RPMI8226 (cell line): ENCODE measurements at regions not wholly inside any gene's neighbourhood (a gene's known extent, or its start where the extent isn't known, plus 50 kb on each side); places are given as distances from the start of the nearest gene placed in this dataset.
"Not testable (repeated sequence)": the region's sequence is repeated elsewhere in the genome, so short reads cannot be mapped to it uniquely, and the experiment has no call there.

Experiments used
- DNase-seq: peaks from one replicate; pipeline ENCODE4 v3.0.0-alpha.2; 2015

DNA sequence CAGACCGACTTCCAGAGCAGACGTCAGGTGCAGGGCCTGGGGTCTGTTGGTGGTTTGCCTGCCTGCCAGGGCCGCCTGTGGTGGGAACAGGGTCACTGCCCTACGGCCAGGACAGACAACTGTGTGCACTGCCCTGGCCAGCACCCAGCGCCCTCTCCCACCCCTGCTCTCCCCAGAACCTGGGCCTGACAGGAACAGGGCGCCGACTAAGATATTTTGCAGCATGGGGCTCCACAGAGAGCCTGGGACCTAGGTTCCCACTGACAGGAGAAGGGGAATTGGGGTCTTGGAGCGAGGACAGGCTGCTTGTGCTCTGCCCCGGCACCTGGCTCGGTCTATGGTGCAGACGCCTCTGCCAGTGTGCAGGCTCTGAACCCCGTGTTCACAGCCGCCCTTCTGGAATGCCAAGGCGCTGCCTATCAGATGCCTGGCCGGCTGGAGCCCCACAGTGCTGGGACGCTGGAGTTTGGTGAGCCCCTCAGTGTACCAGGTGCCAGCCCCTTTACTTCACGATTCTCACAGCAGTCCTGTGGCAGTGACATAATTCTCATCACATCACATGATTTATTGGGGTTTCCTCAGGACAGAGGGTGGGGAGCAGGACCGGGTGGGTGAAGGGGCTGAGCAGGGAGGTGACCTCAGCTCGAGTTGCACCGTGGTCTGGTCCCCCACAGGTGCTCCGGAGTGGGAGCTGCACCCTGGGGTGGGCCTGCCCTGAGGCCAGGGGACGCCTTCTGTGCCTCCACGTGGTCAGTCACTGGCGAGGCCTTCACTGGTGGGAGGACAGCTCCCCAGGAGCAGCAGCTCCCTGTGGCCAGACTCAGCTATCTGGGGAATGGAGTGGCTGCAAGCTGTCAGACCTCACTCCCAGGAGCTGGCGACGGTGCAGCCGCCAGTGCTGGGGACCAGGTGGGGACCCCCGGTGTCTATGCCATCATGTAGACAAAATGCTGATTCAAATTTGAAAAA is 113.8 kb upstream of the LRPAP1 start:
- DNase-seq = no peak

DNA sequence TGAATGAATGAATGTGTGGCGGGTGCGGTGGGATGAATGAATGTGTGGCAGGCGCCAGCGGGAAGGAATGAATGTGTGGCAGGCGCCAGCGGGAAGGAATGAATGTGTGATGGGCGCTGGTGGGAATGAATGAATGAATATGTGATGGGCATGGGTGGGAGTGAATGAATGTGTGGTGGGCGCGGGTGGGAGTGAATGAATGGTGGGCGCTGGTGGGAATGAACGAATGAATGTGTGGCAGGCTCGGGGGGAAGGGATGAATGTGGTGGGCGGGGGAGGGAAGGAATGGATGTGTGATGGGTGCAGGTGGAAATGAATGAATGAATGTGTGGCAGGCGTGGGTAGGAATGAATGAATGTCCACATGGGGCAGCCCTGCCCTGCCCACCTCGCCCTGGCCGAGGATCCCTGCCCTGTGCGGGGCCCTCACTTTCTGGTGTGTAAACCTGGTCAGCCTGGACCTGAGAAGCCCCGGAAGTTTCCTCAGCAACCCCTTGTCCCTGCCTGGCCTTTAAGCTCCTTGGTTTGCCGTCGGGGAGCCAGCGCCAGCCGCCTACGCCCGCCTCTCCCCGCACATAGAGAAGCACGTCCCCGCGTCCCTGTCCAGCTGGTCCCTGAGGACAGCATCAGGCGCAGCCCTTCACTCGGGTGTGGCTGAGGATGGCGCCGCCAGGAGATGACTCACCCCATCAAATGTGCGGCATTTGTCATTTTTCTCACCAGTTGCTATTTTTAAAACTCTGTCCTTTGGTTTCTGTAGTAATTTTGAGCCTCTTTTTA is 112.8 kb upstream of the LRPAP1 start:
- DNase-seq = peak; percentile 20

DNA sequence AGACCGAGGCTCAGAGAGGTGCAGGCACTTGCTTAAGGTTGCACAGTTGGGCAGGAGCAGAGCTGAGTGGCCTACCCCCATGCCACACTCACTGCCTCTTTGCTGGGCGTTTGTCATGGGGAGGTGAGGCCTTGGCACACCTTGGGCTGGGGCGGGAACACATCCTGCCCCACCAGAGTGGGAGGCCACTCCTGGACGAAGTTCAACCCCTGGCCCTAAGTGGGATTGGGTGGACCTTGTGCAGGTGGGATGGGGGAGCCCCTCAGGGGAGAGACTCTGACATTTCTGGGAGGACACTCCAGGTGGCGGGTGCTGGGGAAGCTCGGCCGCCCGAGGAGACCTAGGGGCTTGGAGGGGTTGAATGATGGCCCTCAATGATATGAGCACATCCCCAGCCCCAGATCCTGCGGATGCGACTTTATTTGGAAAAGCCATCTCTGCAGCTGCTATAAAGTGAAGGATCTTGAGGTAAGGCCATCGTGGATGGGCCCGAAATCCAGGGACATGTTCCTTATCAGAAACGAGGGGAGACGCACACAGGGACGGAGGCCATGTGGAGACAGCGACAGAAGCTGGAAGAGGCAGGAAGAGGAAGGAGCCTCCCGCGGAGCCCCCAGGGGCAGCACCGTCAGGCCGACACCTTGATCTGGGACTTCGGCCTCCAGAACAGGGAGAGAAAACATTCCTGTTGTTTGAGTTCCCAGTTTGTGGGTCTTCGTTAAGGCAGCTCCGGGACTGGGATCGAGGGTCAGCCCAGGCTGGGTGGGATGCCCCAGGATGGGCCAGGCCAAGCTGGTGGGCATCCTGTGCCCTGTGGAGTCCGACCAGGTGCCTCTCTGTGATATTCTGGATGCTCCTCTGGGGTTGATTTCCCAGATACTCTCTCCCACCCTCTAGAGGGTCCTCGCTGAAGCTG is 111.6 kb upstream of the LRPAP1 start:
- DNase-seq = no peak

DNA sequence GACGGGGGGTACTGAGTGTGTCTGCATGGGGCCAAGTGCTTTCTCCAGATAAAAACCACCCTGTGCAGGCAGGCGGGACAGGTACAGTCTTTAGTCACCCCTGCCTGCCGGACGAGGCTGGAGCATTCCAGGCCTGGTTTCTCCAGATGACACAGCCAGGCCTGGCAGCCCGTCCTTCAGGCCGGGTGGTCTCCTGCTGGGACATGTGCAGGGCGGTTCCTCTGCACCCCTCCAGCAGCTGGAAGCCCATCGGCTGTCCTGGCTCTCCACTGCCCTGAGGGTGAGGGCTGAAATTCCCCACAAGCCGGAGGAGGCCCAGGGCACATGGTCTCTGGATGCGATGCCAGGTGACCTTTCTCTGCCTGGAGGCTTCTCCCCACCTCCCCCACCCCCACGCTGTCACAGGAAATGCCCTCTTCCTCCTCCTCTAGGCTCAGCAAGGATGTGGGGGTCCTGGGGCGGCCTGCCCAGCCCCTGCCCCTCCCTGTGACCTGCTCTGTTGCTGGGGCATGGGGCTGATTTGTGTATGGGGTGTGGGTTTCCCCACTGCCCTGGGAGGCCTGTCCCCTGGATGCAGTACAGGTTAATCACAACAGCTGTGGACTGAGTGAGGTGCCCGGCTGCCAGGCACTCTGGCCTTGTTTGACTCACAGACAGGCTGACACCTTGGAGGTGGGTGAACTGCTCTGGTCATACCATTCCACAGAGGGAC is 110.7 kb upstream of the LRPAP1 start:
- DNase-seq = no peak

DNA sequence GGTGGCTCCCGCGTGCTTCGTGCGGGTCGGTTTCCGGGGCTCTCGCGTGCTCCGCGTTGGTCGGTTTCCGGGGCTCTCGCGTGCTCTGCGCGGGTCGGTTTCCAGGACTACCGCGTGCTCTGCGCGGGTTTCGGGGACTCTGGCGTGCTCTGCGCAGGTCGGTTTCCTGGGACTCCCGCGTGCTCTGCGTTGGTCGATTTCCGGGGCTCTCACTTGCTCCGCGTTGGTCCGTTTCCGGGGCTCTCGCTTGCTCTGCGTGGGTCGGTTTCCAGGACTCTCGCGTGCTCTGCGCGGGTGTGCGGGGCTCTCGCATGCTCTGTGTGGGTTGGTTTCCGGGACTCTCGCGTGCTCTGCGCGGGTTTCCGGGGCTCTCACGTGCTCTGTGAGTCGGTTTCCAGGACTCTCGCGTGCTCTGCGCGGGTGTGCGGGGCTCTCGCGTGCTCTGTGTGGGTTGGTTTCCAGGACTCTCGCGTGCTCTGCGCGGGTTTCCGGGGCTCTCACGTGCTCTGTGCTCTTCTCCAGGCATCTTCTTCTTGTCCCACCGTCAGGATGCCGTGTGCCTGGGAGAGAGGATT is 109.9 kb upstream of the LRPAP1 start:
- no peak for DNase-seq

DNA sequence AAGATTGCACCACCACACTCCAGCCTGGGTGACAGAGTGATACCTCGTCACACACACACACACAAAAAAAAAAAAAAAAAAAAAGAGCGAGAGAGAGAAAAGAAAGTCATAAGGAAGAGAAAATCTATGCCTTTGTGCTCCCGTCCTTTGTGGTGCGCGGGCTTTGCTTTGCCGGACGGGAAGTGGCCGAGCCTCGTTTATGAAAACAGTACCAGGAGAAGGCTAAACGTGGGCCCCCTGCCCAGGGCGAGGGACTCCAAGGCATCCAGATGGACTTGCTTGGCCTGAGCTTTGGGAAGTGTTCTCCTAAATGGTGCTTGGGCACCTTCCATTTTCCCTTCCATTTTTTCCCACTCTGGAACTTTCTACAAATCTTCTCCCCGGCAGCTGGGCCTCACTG is 109.3 kb upstream of the LRPAP1 start:
- no peak for DNase-seq

DNA sequence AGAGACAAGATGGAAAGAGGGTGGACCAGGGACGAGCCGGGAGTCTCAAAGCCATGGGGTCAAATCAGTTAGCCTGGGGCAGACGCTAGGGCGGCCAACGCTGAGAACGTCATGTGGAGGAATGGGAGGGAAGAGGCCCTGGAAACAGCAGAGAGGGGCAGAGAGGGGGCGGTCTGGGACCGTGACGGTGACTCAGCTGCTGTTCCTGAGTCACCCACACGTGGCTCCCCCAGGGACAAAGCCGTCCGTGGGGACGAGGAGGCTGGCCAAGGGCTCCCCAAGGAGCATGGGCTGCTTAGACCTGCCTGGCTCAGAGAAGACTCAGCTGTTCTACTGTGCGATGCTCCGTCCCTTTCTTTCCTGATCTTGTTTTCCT is 108.4 kb upstream of the LRPAP1 start:
- no peak for DNase-seq

DNA sequence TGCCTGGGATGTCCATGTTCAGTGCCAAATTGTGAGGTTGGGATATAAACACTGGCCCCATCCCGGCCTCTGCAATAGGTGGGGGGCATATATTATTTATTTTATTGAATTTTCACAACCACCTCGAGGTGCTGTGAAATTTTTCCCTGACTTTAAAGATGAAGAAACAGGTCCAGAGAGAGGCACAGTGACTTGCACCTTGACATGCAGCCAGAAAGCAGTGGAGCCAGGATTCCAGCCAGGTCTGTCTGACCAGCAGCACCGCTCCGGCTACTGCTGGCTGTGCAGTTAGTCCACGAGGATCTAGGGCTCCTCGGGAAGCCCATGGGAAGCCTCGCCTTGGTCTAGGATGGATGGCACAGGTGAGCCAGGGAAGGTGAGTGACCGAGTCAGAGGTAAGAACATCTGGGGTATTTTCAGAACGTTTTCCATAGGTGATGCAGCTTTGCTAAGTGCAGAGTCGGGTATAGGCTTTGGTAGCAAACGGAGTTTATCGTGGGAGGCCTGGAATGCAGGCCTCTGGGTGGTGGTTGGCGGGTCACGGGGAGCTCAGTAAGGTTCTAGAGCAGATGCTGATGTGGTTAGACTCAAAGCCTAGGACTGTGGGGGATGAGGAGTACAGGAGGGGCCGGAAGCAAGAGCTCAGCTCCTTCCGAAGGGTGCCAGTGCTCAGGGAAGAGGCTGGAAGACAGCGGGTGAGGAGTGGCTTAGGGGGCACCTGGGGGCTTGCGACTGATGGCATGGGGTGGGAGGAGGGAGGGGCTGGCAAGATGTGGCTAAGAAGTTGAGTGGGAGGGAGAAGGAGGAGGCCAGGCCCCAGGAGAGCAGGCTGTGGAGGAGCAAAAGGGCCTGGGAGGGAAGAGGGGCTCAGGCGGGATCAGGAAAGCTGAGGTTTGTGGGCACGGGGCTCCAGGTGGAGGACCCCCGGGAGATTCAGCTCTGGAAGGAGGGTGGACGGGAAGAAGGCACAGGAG is 107.7 kb upstream of the LRPAP1 start:
- no peak for DNase-seq

DNA sequence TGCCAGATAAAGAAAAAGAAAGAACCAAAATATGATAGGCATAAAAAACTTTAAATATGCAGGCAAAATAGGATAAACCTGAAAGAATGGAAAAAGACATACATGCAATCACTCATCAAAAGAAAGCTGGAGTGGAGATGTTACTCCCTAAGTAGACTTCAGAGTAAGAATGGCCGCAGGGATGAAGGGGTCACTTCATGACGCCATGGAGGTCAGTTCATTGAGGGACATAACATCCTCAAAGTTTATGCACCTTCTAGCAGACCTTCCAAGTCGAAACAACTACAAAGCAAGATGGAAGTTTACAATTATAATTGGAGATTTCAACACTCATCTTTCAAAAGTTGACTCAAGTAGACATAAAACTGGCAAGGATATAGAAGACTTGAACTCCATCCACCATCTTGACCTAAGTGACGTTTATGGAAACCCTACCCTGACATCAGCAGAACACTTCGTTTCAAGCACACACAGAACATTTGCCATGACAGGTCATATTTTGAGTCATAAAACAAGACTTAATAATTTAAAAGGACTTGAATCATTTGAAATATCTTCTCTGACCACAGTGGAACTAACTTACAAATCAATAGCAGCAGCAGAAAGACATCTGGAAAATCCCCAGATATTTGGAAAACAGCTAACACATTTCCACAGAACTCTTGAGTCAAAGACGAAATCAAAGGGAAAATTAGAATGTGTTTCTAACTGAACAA is 106.0 kb upstream of the LRPAP1 start:
- no peak for DNase-seq

DNA sequence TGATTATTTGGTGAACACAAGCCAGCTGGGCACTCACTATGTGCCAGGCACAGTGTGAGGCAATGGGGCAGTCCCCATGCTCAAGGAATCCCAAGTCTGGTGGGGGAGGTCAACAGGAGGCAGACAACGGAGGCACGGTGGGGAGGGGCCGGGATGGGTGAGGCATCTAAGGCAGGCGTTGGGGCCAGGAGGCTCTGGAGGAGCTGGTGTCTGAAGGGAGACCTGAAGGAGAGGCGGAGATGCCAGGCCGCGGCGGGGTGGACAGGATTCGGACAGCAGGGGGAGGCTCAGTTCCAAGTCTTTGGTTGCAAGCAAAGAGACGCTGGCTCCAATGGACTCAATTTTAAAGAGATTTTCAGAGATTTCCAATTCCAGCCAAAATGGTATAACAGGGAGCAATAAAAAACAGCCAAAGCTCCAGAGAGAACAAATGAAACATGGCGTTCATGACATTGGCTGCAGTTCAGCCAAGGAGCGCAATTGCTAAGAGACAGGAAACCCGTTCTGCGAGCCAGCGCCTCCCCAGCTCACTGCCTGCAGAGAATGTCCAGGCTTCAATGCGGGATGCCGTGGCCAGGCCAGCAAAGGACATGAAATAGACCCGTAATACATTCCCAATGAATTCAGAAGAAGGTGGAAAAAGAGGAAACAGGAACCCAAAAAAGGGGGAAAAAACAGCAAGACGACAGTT is 105.2 kb upstream of the LRPAP1 start:
- no peak for DNase-seq

DNA sequence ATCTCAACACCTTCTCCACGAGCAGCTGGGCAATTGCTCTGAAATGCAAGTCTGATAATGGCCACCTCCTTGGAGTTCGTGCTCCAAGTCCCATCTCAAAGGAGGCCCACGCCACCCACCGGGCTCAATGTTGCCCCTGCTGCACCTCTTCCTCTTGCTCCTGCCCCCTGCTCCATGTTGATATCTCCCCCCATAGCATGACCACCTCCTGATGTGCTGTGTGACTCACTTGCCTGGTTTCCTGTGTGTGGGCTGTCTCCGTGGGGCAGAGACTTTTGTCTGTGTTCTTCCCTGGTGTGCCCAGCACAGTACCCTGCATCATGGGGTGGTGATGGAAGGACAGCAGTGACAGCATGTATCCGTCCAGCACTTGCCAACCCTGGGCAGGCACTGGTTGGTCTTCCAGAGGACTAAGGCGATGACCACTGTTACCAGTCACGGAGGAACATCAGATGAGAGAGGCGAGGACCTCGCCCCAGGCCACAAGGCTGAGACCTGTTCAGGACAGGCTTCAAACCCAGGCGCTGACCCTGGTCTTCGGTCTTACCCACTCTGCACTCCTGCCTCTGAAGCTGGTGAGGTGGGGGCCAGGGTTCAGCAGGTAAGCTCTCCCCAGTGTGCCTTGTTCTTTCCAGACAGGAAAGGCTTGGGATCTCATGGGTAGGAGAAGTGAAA is 104.6 kb upstream of the LRPAP1 start:
- DNase-seq = no peak

DNA sequence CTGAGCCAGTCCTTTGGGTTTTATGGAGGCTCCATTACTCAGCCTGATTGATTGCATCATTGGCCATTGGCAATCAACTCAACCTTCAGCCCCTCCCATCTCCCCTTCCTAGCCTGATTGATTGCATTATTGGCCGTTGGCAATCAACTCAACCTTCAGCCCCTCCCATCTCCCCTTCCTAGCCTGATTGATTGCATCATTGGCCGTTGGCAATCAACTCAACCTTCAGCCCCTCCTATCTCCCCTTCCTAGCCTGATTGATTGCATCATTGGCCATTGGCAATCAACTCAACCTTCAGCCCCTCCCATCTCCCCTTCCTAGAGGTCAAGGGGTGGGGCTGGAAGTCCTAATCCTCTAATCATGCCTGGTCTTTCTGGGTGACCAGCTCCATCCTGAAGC is 103.8 kb upstream of the LRPAP1 start:
- not testable (repeated sequence) for DNase-seq

DNA sequence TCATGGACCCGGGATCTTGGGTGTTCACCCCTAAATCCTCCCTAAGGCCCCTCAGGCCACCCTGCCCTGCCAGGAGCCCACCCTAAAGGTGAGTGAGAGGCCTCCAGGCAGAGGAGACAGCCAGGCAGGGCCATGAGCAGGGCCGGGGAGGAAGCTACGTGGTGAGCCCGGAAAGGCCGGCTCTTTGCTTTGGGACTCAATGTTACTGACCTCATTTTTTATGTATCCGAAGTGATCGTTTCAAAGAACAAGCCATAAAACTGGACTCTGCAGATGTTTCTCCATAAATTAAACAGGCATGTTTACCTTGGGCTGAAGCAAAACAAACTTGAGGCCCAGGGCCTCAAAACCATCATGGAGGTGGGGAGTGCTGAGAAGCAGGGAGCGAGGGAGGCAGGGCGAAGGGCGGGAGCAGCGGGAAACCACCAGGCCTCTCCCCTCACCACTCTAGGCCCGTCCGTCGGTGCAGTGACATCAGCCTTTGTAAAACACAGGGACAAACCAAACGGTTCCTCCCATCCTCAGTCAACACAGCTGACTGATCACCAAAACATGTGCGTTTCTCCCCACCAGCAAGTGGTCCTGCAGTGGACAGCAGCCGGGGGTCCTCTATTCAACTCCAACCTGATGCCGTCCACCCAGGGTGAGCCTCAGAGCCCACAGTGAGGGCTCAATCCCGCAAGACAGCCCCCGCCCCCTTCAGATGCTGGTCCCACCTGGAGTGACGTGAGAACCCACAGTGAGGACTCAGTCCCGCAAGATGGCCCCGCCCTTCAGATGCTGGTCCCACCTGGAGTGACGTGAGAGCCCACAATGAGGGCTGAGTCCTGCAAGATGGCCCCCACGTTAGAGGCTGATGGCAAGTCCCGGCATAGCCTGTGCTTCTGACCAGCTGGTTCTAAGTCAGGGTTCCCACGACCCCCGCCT is 102.9 kb upstream of the LRPAP1 start:
- DNase-seq = no peak

DNA sequence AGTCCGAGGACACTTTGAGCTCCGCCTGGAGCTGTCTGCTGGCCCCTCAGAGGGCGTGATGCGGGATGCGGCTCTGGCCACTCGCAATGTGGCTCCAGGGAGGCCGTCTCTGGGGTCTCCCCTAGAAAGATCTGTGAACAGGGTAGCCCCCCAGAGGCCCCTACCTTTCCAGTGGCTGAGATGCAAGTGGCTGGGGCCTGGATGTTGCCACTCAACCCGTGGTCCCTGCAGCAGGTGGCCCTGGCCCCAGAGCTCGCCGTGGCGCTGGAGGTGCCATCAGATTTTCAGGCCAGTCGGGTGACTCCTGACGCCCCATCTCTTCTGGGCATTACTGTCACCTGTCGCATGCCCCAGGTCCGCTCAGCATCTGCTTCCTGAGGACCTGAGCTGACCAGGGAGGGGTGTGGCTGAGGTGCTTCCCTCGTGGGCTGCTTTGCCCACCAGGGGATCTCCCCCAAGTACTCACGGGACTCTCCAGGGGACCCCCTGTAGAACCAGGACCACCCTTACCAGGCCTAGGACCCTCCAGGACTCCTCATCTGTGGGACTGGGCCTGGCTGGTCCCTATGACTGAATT is 102.1 kb upstream of the LRPAP1 start:
- no peak for DNase-seq

DNA sequence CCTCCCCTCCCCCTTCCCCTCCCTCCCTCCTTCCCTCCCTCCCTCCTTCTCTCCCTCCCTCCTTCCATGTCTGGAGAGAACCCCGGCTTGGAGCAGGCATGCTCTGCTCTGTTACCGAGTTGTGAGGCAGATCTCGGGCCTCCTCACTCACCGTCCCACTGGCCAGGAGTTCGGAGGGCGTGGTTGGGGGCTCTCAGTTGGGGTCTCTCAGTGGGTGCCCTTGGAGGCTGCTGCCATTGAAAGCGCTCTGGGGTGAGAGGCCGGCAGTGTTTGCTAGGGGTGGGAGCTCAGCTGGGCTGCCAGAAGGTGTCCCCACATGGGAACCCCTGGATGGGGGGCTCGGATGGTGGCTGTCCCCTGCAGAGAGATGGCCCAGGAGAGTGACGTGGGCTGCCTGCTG is 101.1 kb upstream of the LRPAP1 start:
- DNase-seq = not testable (repeated sequence)

DNA sequence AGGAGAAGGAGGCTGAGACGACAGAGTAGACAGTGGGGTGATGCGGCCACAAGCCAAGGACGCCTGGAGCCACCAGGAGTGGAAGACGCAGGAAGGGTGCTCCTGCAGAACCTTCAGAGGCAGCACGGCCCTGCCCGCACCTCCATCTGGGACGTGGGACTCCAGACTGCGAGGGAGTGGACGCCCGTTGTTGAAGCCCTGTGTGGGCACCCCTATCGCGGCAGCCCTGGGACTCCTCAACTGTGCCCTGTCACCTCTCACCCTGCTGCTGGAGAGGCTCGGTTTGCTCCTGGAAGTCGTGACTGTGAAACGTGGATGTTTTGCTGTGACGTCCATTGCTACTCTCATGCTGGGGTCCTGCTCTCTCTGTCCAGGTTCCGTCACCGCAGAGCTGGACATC is 100.6 kb upstream of the LRPAP1 start:
- not testable (repeated sequence) for DNase-seq
